ENCODE measurements at regions not wholly inside any gene's neighbourhood (a gene's known extent, or its start where the extent isn't known, plus 50 kb on each side); places are given as distances from the start of the nearest gene placed in this dataset.
"Not testable (repeated sequence)": the region's sequence is repeated elsewhere in the genome, so short reads cannot be mapped to it uniquely, and the experiment has no call there.

GRCh38 chr1:214870426-214870825, 212.1 kb upstream of the KCNK2 start:
- not testable (repeated sequence) for TF ChIP-seq CTCF, POLR2A (IDR thresholded peaks at IDR 0.05)
